CD4-positive, alpha-beta memory T cell (primary cell): ENCODE measurements at regions not wholly inside any gene's neighbourhood (a gene's known extent, or its start where the extent isn't known, plus 50 kb on each side); places are given as distances from the start of the nearest gene placed in this dataset.

Experiments used
- CTCF ChIA-PET: fragments of 350-600 bp; sonication (Branson Sonifier 250); formaldehyde crosslinking; loops from one replicate; lab custom pipeline; 2021; ENCODE audit warnings: inconsistent platforms; ENCODE audit not compliant: partially characterized antibody; lab: Charles Lee
- POLR2A ChIA-PET: fragments of 350-600 bp; sonication (Branson Sonifier 250); formaldehyde crosslinking; loops from one replicate; lab custom pipeline; 2021; ENCODE audit not compliant: partially characterized antibody; lab: Charles Lee
- DNase-seq, 5 donors: peaks; one replicate each; pipeline versions ENCODE4 v3.0.0 to v3.0.0-alpha.2; 2020 to 2022; ENCODE audit warnings: mixed read lengths in 1 of 5
- H3K27ac ChIP-seq: one replicate; pipeline ENCODE4 v1.7.0; 2013; ENCODE audit warnings: low read depth, low read length
- H3K27me3 ChIP-seq: 2 replicates; pipeline ENCODE4 v1.7.0; 2013; ENCODE audit warnings: mild to moderate bottlenecking, low read length, moderate library complexity; ENCODE audit not compliant: insufficient read depth
- H3K36me3 ChIP-seq: 2 replicates; pipeline ENCODE4 v1.7.0; 2013; ENCODE audit warnings: mild to moderate bottlenecking, low read length, moderate library complexity; ENCODE audit not compliant: insufficient read depth
- H3K4me1 ChIP-seq: 2 replicates; pipeline ENCODE4 v1.7.0; 2013; ENCODE audit warnings: mild to moderate bottlenecking, low read length, moderate library complexity; ENCODE audit not compliant: insufficient read depth
- H3K4me3 ChIP-seq, 2 donors: one replicate each; pipeline ENCODE4 v1.7.0; 2013; ENCODE audit warnings: low read length in 2 of 2, mild to moderate bottlenecking in 1 of 2
- H3K9me3 ChIP-seq, 2 donors: one replicate each; pipeline ENCODE4 v1.7.0; 2013; ENCODE audit warnings: low read length in 2 of 2, control low read depth in 1 of 2; ENCODE audit not compliant: control insufficient read depth in 1 of 2
- H3K27ac Mint-ChIP-seq, 7 donors: one replicate each; pipeline ENCODE4 v1.8.0; 2020 to 2021; ENCODE audit warnings: mixed read lengths in 7 of 7, mild to moderate bottlenecking in 6 of 7, inconsistent platforms in 3 of 7, moderate library complexity in 3 of 7
- H3K27me3 Mint-ChIP-seq, 2 donors: one replicate each; pipeline ENCODE4 v1.8.0; 2020 to 2021; ENCODE audit warnings: mixed read lengths in 2 of 2
- H3K36me3 Mint-ChIP-seq, 2 donors: one replicate each; pipeline ENCODE4 v1.8.0; 2020 to 2021; ENCODE audit warnings: mixed read lengths in 2 of 2, inconsistent platforms in 1 of 2, mild to moderate bottlenecking in 1 of 2
- H3K4me1 Mint-ChIP-seq, 4 donors: one replicate each; pipeline ENCODE4 v1.8.0; 2020 to 2021; ENCODE audit warnings: mixed read lengths in 4 of 4, mild to moderate bottlenecking in 1 of 4
- H3K4me3 Mint-ChIP-seq, 8 donors: one replicate each; pipeline ENCODE4 v1.8.0; 2020 to 2021; ENCODE audit warnings: mixed read lengths in 8 of 8, mild to moderate bottlenecking in 7 of 8, moderate library complexity in 6 of 8, inconsistent platforms in 3 of 8
- H3K9me3 Mint-ChIP-seq, 8 donors: one replicate each; pipeline ENCODE4 v1.8.0; 2020 to 2021; ENCODE audit warnings: mixed read lengths in 8 of 8, mild to moderate bottlenecking in 5 of 8, inconsistent platforms in 3 of 8, moderate library complexity in 1 of 8
- intact Hi-C: fragments of 100-400 bp; cut with micrococcal nuclease; formaldehyde crosslinking; loops from one replicate; pipeline ENCODE4 v1.15.1; 2023

GRCh38 chr9:78927099-78927940 lies 630.4 kb downstream of the PSAT1 start:
- no peaks in the 10 kb centered on the region for H3K36me3 Mint-ChIP-seq
- no peak overlapping the region for H3K4me3 Mint-ChIP-seq
- no peaks in the 10 kb centered on the region for H3K27me3 Mint-ChIP-seq
- H3K27ac Mint-ChIP-seq: no peak overlapping the region
- no peak for DNase-seq
- Histone ChIP-seq H3K27me3 (no peaks in the 10 kb centered on the region), H3K9me3 (no peaks in the 10 kb centered on the region), H3K4me1 (no peaks in the 10 kb centered on the region), H3K27ac (no peak overlapping the region), H3K4me3 (no peak overlapping the region), H3K36me3 (no peaks in the 10 kb centered on the region)
- no peaks in the 10 kb centered on the region for H3K4me1 Mint-ChIP-seq
- intact Hi-C loops: no loop called here
- CTCF ChIA-PET: no interaction called here
- POLR2A ChIA-PET: no interaction called here
- H3K9me3 Mint-ChIP-seq: peaks cover 0 to 5% (median 0%) of the 10 kb centered on the region in 8 donors

GRCh38 chr9:78928625-78929405 lies 631.9 kb downstream of the PSAT1 start:
- Mint-ChIP-seq H3K4me3 (no peak overlapping the region), H3K4me1 (no peaks in the 10 kb centered on the region), H3K27me3 (no peaks in the 10 kb centered on the region), H3K9me3 (peaks cover 0 to 4% (median 0%) of the 10 kb centered on the region in 8 donors), H3K36me3 (no peaks in the 10 kb centered on the region), H3K27ac (no peak overlapping the region)
- Histone ChIP-seq H3K4me3 (no peak overlapping the region), H3K27ac (no peak overlapping the region), H3K9me3 (no peaks in the 10 kb centered on the region), H3K36me3 (no peaks in the 10 kb centered on the region), H3K27me3 (no peaks in the 10 kb centered on the region), H3K4me1 (no peaks in the 10 kb centered on the region)
- intact Hi-C loops: no loop called here
- CTCF ChIA-PET: no interaction called here
- POLR2A ChIA-PET: no interaction called here
- no peak for DNase-seq

- H3K9me3 ChIP-seq: no peaks in the 10 kb centered on the region
- no peaks in the 10 kb centered on the region for H3K4me1 Mint-ChIP-seq
- CTCF ChIA-PET: no interaction called here
- H3K36me3 Mint-ChIP-seq: no peaks in the 10 kb centered on the region
- H3K36me3 ChIP-seq: no peaks in the 10 kb centered on the region
- peaks cover 0 to 3% (median 0%) of the 10 kb centered on the region in 8 donors for H3K9me3 Mint-ChIP-seq
- H3K4me3 ChIP-seq: no peak overlapping the region
- POLR2A ChIA-PET: no interaction called here
- intact Hi-C loops: no loop called here
- no peaks in the 10 kb centered on the region for H3K27me3 Mint-ChIP-seq
- no peak for DNase-seq
- no peak overlapping the region for H3K4me3 Mint-ChIP-seq
- no peaks in the 10 kb centered on the region for H3K27me3 ChIP-seq
- no peak overlapping the region for H3K27ac ChIP-seq
- H3K4me1 ChIP-seq: no peaks in the 10 kb centered on the region
- H3K27ac Mint-ChIP-seq: no peak overlapping the region
These were observed 633.4 kb downstream of the PSAT1 start for GRCh38 chr9:78930281-78930680.

GRCh38 chr9:78932849-78933627 lies 636.1 kb downstream of the PSAT1 start:
- Histone ChIP-seq H3K4me1 (no peaks in the 10 kb centered on the region), H3K4me3 (no peak overlapping the region), H3K27me3 (no peaks in the 10 kb centered on the region), H3K36me3 (no peaks in the 10 kb centered on the region), H3K27ac (no peak overlapping the region), H3K9me3 (no peaks in the 10 kb centered on the region)
- Mint-ChIP-seq H3K36me3 (no peaks in the 10 kb centered on the region), H3K4me3 (no peak overlapping the region), H3K27me3 (no peaks in the 10 kb centered on the region), H3K9me3 (peaks cover 0 to 7% (median 0%) of the 10 kb centered on the region in 8 donors), H3K4me1 (no peaks in the 10 kb centered on the region), H3K27ac (no peak overlapping the region)
- ChIA-PET CTCF (no interaction called here), POLR2A (no interaction called here)
- intact Hi-C loops: no loop called here
- DNase-seq: no peak

GRCh38 chr9:78934880-78935279 lies 636.9 kb upstream of the TLE4 start:
- no peak overlapping the region for H3K27ac Mint-ChIP-seq
- peaks cover 0 to 11% (median 0%) of the 10 kb centered on the region in 8 donors for H3K9me3 Mint-ChIP-seq
- H3K4me3 ChIP-seq: no peak overlapping the region
- ChIA-PET CTCF (no interaction called here), POLR2A (no interaction called here)
- H3K27ac ChIP-seq: no peak overlapping the region
- intact Hi-C loops: no loop called here
- H3K4me1 Mint-ChIP-seq: no peaks in the 10 kb centered on the region
- H3K36me3 ChIP-seq: no peaks in the 10 kb centered on the region
- H3K9me3 ChIP-seq: no peaks in the 10 kb centered on the region
- no peaks in the 10 kb centered on the region for H3K4me1 ChIP-seq
- no peaks in the 10 kb centered on the region for H3K36me3 Mint-ChIP-seq
- H3K27me3 Mint-ChIP-seq: no peaks in the 10 kb centered on the region
- no peak overlapping the region for H3K4me3 Mint-ChIP-seq
- no peak for DNase-seq
- H3K27me3 ChIP-seq: no peaks in the 10 kb centered on the region

- H3K4me3 ChIP-seq: no peak overlapping the region
- no peaks in the 10 kb centered on the region for H3K27me3 Mint-ChIP-seq
- peaks cover 0 to 7% (median under 1%) of the 10 kb centered on the region in 8 donors for H3K9me3 Mint-ChIP-seq
- no peak overlapping the region for H3K27ac Mint-ChIP-seq
- H3K9me3 ChIP-seq: no peaks in the 10 kb centered on the region
- H3K27me3 ChIP-seq: no peaks in the 10 kb centered on the region
- no peaks in the 10 kb centered on the region for H3K4me1 Mint-ChIP-seq
- intact Hi-C loops: no loop called here
- H3K36me3 Mint-ChIP-seq: no peaks in the 10 kb centered on the region
- H3K36me3 ChIP-seq: no peaks in the 10 kb centered on the region
- H3K4me3 Mint-ChIP-seq: no peak overlapping the region
- ChIA-PET CTCF (no interaction called here), POLR2A (no interaction called here)
- no peak for DNase-seq
- no peaks in the 10 kb centered on the region for H3K4me1 ChIP-seq
- no peak overlapping the region for H3K27ac ChIP-seq
These were observed 632.9 kb upstream of the TLE4 start for GRCh38 chr9:78938821-78939220.
